ENCODE measurements at regions not wholly inside any gene's neighbourhood (a gene's known extent, or its start where the extent isn't known, plus 50 kb on each side); places are given as distances from the start of the nearest gene placed in this dataset.

DNA sequence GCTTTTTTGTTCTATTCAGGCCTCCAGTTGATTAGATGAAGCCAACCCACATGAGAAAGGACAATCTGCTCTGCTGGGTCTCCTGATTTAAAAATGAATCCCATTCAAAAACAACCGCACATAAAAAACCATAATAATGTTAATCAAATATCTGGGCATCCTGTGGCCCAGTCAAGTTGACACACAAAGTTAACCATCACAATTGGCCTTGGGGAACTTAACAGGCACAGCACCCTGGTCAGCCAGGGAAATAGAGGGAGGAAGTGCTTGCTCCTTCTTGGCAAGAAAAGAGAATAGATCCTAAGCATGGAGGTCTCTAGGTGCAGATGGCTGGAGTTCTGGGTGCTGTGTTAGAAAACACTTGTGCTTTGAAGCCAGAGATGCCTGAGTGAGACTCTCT is 109.6 kb upstream of the OLIG2 start:
- H3K27ac ChIP-seq, result no peak overlapping the region
- no peaks in the 10 kb centered on the region for H3K36me3 ChIP-seq (replicated peaks)
- no peaks in the 10 kb centered on the region for H3K27me3 ChIP-seq (replicated peaks)
- no peak for DNase-seq
- H3K4me3 ChIP-seq (ENCODE audit: low read depth, low read length), result no peak overlapping the region
- TF ChIP-seq CTCF (IDR thresholded peaks at IDR 0.05; ENCODE audit: low read depth, low read length, missing control alignments), result no peak
- in situ Hi-C loops (cut with HindIII; ENCODE audit: low pct_ligation_motif_present, low sequenced_read_pairs), result no loop called here

- in situ Hi-C loops (cut with HindIII; ENCODE audit: low pct_ligation_motif_present, low sequenced_read_pairs), result no loop called here
- TF ChIP-seq CTCF (IDR thresholded peaks at IDR 0.05; ENCODE audit: low read depth, low read length, missing control alignments), result peak; percentile 38
- Histone ChIP-seq H3K36me3 (replicated peaks) (no peaks in the 10 kb centered on the region), H3K27ac (no peak overlapping the region), H3K4me3 (ENCODE audit: low read depth, low read length) (no peak overlapping the region), H3K27me3 (replicated peaks) (no peaks in the 10 kb centered on the region)
- no peak for DNase-seq
Measured at GRCh38 chr21:32916522-32917099, 109.1 kb upstream of the OLIG2 start.

DNA sequence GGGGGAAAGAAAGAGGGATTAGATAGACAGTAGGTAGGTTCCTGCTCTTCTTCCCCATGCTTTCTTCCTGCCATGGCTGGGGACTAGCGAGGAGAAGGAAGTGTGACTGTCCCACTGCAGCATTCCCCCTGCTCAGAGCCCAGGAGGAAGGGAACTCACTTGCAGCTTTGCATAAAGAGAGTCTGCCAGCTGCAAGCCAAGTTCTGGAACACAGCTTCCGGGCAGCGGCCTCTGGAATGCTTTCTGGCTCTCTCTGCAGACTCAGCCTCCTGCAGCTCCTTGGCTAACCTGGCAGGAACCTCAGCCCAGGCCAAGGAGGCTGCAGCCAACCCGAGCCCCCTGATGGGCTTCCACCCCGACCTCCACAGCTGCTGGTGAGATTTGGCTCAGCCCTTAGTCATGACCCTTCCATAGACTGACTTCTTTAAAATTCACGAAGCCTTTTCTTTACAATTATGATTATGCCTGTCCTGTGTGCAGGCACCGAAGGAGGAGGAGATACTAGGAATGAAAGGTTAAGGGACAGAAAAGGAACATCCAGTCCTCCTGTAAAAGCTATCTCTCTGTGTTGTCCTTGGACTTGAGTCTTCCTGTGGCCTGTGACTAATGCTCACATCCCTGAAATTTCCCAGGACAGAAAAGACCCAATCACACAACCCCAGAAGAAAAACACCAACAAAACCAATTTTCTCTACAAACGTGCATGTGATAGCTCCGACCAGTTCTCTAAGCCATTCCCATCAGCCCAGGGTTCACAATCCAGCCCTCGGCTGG is 108.2 kb upstream of the OLIG2 start:
- no peak overlapping the region for H3K27ac ChIP-seq
- no peaks in the 10 kb centered on the region for H3K27me3 ChIP-seq (replicated peaks)
- no peaks in the 10 kb centered on the region for H3K36me3 ChIP-seq (replicated peaks)
- TF ChIP-seq CTCF (IDR thresholded peaks at IDR 0.05; ENCODE audit: low read depth, low read length, missing control alignments), result no peak
- DNase-seq, result no peak
- in situ Hi-C loops (cut with HindIII; ENCODE audit: low pct_ligation_motif_present, low sequenced_read_pairs), result no loop called here
- no peak overlapping the region for H3K4me3 ChIP-seq (ENCODE audit: low read depth, low read length)

- no peak for TF ChIP-seq CTCF (IDR thresholded peaks at IDR 0.05; ENCODE audit: low read depth, low read length, missing control alignments)
- Histone ChIP-seq H3K36me3 (replicated peaks) (no peaks in the 10 kb centered on the region), H3K27ac (no peak overlapping the region), H3K27me3 (replicated peaks) (no peaks in the 10 kb centered on the region), H3K4me3 (ENCODE audit: low read depth, low read length) (no peak overlapping the region)
- no peak for DNase-seq
- in situ Hi-C loops (cut with HindIII; ENCODE audit: low pct_ligation_motif_present, low sequenced_read_pairs), result no loop called here
Measured at GRCh38 chr21:32918478-32919120, 107.1 kb upstream of the OLIG2 start.

- in situ Hi-C loops (cut with HindIII; ENCODE audit: low pct_ligation_motif_present, low sequenced_read_pairs), result no loop called here
- DNase-seq, result no peak
- no peak for TF ChIP-seq CTCF (IDR thresholded peaks at IDR 0.05; ENCODE audit: low read depth, low read length, missing control alignments)
- Histone ChIP-seq H3K27me3 (replicated peaks) (no peaks in the 10 kb centered on the region), H3K4me3 (ENCODE audit: low read depth, low read length) (no peak overlapping the region), H3K27ac (no peak overlapping the region), H3K36me3 (replicated peaks) (no peaks in the 10 kb centered on the region)
Measured at GRCh38 chr21:32920474-32920873, 105.3 kb upstream of the OLIG2 start.

All from brain microvascular endothelial cell (primary cell).